ENCODE measurements at regions not wholly inside any gene's neighbourhood (a gene's known extent, or its start where the extent isn't known, plus 50 kb on each side); places are given as distances from the start of the nearest gene placed in this dataset.

- TF ChIP-seq POLR2A (IDR thresholded peaks at IDR 0.05) (no peak), CTCF (IDR thresholded peaks at IDR 0.05) (no peak)
Measured at GRCh38 chr18:71643822-71644221, 900.3 kb downstream of the CBLN2 start.
